ENCODE measurements at regions not wholly inside any gene's neighbourhood (a gene's known extent, or its start where the extent isn't known, plus 50 kb on each side); places are given as distances from the start of the nearest gene placed in this dataset.

- no peak overlapping the region for H3K27ac ChIP-seq
- no peak for TF ChIP-seq CTCF (conservative IDR thresholded peaks at IDR 0.05)
These were observed 109.3 kb downstream of the MAFB start for GRCh38 chr20:40579701-40580100.

GRCh38 chr20:40578961-40579360, 110.1 kb downstream of the MAFB start:
- no peak overlapping the region for H3K27ac ChIP-seq
- TF ChIP-seq CTCF (conservative IDR thresholded peaks at IDR 0.05): no peak

- no peak for TF ChIP-seq CTCF (conservative IDR thresholded peaks at IDR 0.05)
- H3K27ac ChIP-seq: no peak overlapping the region
These were observed 113.2 kb downstream of the MAFB start for GRCh38 chr20:40575851-40576250.

GRCh38 chr20:40572251-40572650, 116.8 kb downstream of the MAFB start:
- TF ChIP-seq CTCF (conservative IDR thresholded peaks at IDR 0.05): no peak

GRCh38 chr20:40571639-40572038, 117.4 kb downstream of the MAFB start:
- no peak overlapping the region for H3K27ac ChIP-seq
- no peak for TF ChIP-seq CTCF (conservative IDR thresholded peaks at IDR 0.05)

More at GRCh38 chr20:40572251-40572650, 116.8 kb downstream of the MAFB start:
- no peak overlapping the region for H3K27ac ChIP-seq

GRCh38 chr20:40568200-40568599, 120.8 kb downstream of the MAFB start:
- TF ChIP-seq CTCF (conservative IDR thresholded peaks at IDR 0.05): no peak
- H3K27ac ChIP-seq: no peak overlapping the region

- no peak overlapping the region for H3K27ac ChIP-seq
- no peak for TF ChIP-seq CTCF (conservative IDR thresholded peaks at IDR 0.05)
These were observed 123.4 kb downstream of the MAFB start for GRCh38 chr20:40565682-40566040.

Measured in VCaP (cell line).